Neural cell (in vitro differentiated cells): ENCODE measurements at regions not wholly inside any gene's neighbourhood (a gene's known extent, or its start where the extent isn't known, plus 50 kb on each side); places are given as distances from the start of the nearest gene placed in this dataset.

ENCODE experiments used
- H2AFZ ChIP-seq: fragments of 200-600, 300-800 bp; sonication (generic), shearing (Covaris generic); 2 replicates; pipeline ENCODE4 v1.6.0; 2014; ENCODE audit warnings: low read depth, mild to moderate bottlenecking, antibody characterized with exemption, low read length, moderate library complexity
- H3F3A ChIP-seq: fragments of 200-600 bp; shearing (Covaris generic); 2 replicates; pipeline ENCODE4 v1.6.1; 2016; ENCODE audit warnings: mild to moderate bottlenecking, moderate library complexity, mixed read lengths, antibody characterized with exemption, low read length; ENCODE audit not compliant: insufficient read depth, poor library complexity, severe bottlenecking
- H3K27ac ChIP-seq: fragments of 200-600, 300-800 bp; sonication (generic), shearing (Covaris generic); 2 replicates; pipeline ENCODE4 v1.5.1; 2014; ENCODE audit warnings: mild to moderate bottlenecking, low read length, moderate library complexity
- H3K27me3 ChIP-seq: fragments of 300-800, 200-600 bp; sonication (generic), shearing (Covaris generic); 2 replicates; pipeline ENCODE4 v1.6.0; 2014; ENCODE audit warnings: mild to moderate bottlenecking, low read depth, low read length, moderate library complexity; ENCODE audit not compliant: insufficient read depth
- H3K36me3 ChIP-seq: fragments of 300-800, 200-600 bp; sonication (generic), shearing (Covaris generic); 2 replicates; pipeline ENCODE4 v1.5.1; 2014; ENCODE audit warnings: mild to moderate bottlenecking, antibody characterized with exemption, low read length, moderate library complexity; ENCODE audit not compliant: insufficient read depth
- H3K4me2 ChIP-seq: fragments of 300-800, 200-600 bp; sonication (generic), shearing (Covaris generic); 2 replicates; pipeline ENCODE4 v1.6.0; 2014; ENCODE audit warnings: mild to moderate bottlenecking, low read length
- H3K4me3 ChIP-seq: fragments of 300-800, 200-600 bp; sonication (generic), shearing (Covaris generic); 2 replicates; pipeline ENCODE4 v1.5.1; 2014; ENCODE audit warnings: mild to moderate bottlenecking, low read length, moderate library complexity
- H3K79me2 ChIP-seq: fragments of 200-600 bp; shearing (Covaris generic); replicated peaks from 2 replicates; pipeline ENCODE4 v1.6.0; 2014; ENCODE audit warnings: mild to moderate bottlenecking, low read length, moderate library complexity; ENCODE audit not compliant: insufficient read depth
- H3K9ac ChIP-seq: fragments of 300-800, 200-600 bp; sonication (generic), shearing (Covaris generic); 2 replicates; pipeline ENCODE4 v1.6.1; 2016; ENCODE audit warnings: mild to moderate bottlenecking, low read length, mixed read lengths
- H3K9me2 ChIP-seq: fragments of 200-600 bp; shearing (Covaris generic); 2 replicates; pipeline ENCODE4 v1.6.1; 2016; ENCODE audit warnings: mild to moderate bottlenecking, low read length, mixed read lengths; ENCODE audit not compliant: insufficient read depth
- H3K9me3 ChIP-seq: fragments of 200-600, 300-800 bp; sonication (generic), shearing (Covaris generic); 2 replicates; pipeline ENCODE4 v1.6.1; 2016; ENCODE audit warnings: mild to moderate bottlenecking, mixed run types, low read length, moderate library complexity, mixed read lengths
- H4K20me1 ChIP-seq: fragments of 200-600 bp; shearing (Covaris generic); 2 replicates; pipeline ENCODE4 v1.6.1; 2016; ENCODE audit warnings: mild to moderate bottlenecking, mixed run types; ENCODE audit not compliant: insufficient read depth
- EP300 ChIP-seq: fragments of 450-650 bp; conservative IDR thresholded peaks from 2 replicates; pipeline ENCODE4 v1.6.1; 2014; ENCODE audit warnings: antibody characterized with exemption, mild to moderate bottlenecking, moderate library complexity; ENCODE audit not compliant: poor library complexity, severe bottlenecking
- EZH2 ChIP-seq: fragments of 200-600, 300-800 bp; shearing (Covaris generic), sonication (generic); IDR thresholded peaks from 2 replicates; pipeline ENCODE4 v1.6.1; 2014; ENCODE audit warnings: antibody characterized with exemption, low read length, borderline replicate concordance, mild to moderate bottlenecking; ENCODE audit not compliant: insufficient read depth, poor library complexity, severe bottlenecking
- MXI1 ChIP-seq: fragments of 450-650 bp; conservative IDR thresholded peaks from 2 replicates; pipeline ENCODE4 v1.6.1; 2014; ENCODE audit warnings: antibody characterized with exemption, mild to moderate bottlenecking; ENCODE audit not compliant: poor library complexity, severe bottlenecking
- POLR2AphosphoS5 ChIP-seq: IDR thresholded peaks from 2 replicates; pipeline ENCODE4 v1.6.1; 2012
- RAD21 ChIP-seq: fragments of 450-650 bp; conservative IDR thresholded peaks from 2 replicates; pipeline ENCODE4 v1.6.1; 2014; ENCODE audit warnings: antibody characterized with exemption, mild to moderate bottlenecking, moderate library complexity
- SMC3 ChIP-seq: fragments of 450-650 bp; conservative IDR thresholded peaks from 2 replicates; pipeline ENCODE4 v1.6.1; 2014; ENCODE audit warnings: antibody characterized with exemption, mild to moderate bottlenecking, moderate library complexity; ENCODE audit not compliant: poor library complexity
- TAF1 ChIP-seq: IDR thresholded peaks from 2 replicates; pipeline ENCODE4 v1.6.1; 2012; ENCODE audit warnings: low read depth
- TF ChIP-seq, protein P1 (sequence below): fragments of 450-650 bp; IDR thresholded peaks from 2 replicates; pipeline ENCODE4 v1.5.1; 2014; ENCODE audit warnings: antibody characterized with exemption, mild to moderate bottlenecking, moderate library complexity; ENCODE audit not compliant: poor library complexity, severe bottlenecking
- TF ChIP-seq, protein P2 (sequence below): IDR thresholded peaks from 2 replicates; pipeline ENCODE4 v1.6.1; 2012; ENCODE audit warnings: borderline replicate concordance

- no peak for TF ChIP-seq TAF1
- no peak for TF ChIP-seq SMC3
- TF ChIP-seq, protein P1, sequence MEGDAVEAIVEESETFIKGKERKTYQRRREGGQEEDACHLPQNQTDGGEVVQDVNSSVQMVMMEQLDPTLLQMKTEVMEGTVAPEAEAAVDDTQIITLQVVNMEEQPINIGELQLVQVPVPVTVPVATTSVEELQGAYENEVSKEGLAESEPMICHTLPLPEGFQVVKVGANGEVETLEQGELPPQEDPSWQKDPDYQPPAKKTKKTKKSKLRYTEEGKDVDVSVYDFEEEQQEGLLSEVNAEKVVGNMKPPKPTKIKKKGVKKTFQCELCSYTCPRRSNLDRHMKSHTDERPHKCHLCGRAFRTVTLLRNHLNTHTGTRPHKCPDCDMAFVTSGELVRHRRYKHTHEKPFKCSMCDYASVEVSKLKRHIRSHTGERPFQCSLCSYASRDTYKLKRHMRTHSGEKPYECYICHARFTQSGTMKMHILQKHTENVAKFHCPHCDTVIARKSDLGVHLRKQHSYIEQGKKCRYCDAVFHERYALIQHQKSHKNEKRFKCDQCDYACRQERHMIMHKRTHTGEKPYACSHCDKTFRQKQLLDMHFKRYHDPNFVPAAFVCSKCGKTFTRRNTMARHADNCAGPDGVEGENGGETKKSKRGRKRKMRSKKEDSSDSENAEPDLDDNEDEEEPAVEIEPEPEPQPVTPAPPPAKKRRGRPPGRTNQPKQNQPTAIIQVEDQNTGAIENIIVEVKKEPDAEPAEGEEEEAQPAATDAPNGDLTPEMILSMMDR: no peak
- TF ChIP-seq EP300: no peak
- Histone ChIP-seq H3K4me2 (no peak overlapping the region), H2AFZ (no peak overlapping the region), H3K9me2 (no peaks in the 10 kb centered on the region), H3K27ac (no peak overlapping the region), H3K79me2 (no peaks in the 10 kb centered on the region), H3K9me3 (no peaks in the 10 kb centered on the region), H3K9ac (no peak overlapping the region), H3K27me3 (no peaks in the 10 kb centered on the region), H3F3A (no peaks in the 10 kb centered on the region), H4K20me1 (no peaks in the 10 kb centered on the region), H3K4me3 (no peak overlapping the region), H3K36me3 (no peaks in the 10 kb centered on the region)
Observed at GRCh38 chr1:87993051-87993450, 664.4 kb downstream of the LMO4 start.

GRCh38 chr1:87999852-88000251 is 671.2 kb downstream of the LMO4 start:
- Histone ChIP-seq H3K36me3 (no peaks in the 10 kb centered on the region), H3K9ac (no peak overlapping the region), H2AFZ (no peak overlapping the region), H3K27ac (no peak overlapping the region), H3K9me3 (no peaks in the 10 kb centered on the region), H3K27me3 (no peaks in the 10 kb centered on the region), H3F3A (no peaks in the 10 kb centered on the region), H4K20me1 (no peaks in the 10 kb centered on the region), H3K79me2 (no peaks in the 10 kb centered on the region), H3K9me2 (no peaks in the 10 kb centered on the region), H3K4me2 (no peak overlapping the region), H3K4me3 (no peak overlapping the region)
- no peak for TF ChIP-seq POLR2AphosphoS5
- no peak for TF ChIP-seq EP300

- no peak overlapping the region for H3K27ac ChIP-seq
- no peak overlapping the region for H3K9ac ChIP-seq
- H3K27me3 ChIP-seq: no peaks in the 10 kb centered on the region
- no peaks in the 10 kb centered on the region for H3F3A ChIP-seq
- no peaks in the 10 kb centered on the region for H3K36me3 ChIP-seq
- H3K79me2 ChIP-seq: no peaks in the 10 kb centered on the region
- no peaks in the 10 kb centered on the region for H4K20me1 ChIP-seq
- H3K4me3 ChIP-seq: no peak overlapping the region
- no peaks in the 10 kb centered on the region for H3K9me3 ChIP-seq
- no peak overlapping the region for H2AFZ ChIP-seq
- no peak overlapping the region for H3K4me2 ChIP-seq
- no peaks in the 10 kb centered on the region for H3K9me2 ChIP-seq
- no peak for TF ChIP-seq EP300
- TF ChIP-seq SMC3: no peak
- TF ChIP-seq POLR2AphosphoS5: no peak
- TF ChIP-seq TAF1: no peak
- TF ChIP-seq, protein P1: no peak
- TF ChIP-seq, protein P2, sequence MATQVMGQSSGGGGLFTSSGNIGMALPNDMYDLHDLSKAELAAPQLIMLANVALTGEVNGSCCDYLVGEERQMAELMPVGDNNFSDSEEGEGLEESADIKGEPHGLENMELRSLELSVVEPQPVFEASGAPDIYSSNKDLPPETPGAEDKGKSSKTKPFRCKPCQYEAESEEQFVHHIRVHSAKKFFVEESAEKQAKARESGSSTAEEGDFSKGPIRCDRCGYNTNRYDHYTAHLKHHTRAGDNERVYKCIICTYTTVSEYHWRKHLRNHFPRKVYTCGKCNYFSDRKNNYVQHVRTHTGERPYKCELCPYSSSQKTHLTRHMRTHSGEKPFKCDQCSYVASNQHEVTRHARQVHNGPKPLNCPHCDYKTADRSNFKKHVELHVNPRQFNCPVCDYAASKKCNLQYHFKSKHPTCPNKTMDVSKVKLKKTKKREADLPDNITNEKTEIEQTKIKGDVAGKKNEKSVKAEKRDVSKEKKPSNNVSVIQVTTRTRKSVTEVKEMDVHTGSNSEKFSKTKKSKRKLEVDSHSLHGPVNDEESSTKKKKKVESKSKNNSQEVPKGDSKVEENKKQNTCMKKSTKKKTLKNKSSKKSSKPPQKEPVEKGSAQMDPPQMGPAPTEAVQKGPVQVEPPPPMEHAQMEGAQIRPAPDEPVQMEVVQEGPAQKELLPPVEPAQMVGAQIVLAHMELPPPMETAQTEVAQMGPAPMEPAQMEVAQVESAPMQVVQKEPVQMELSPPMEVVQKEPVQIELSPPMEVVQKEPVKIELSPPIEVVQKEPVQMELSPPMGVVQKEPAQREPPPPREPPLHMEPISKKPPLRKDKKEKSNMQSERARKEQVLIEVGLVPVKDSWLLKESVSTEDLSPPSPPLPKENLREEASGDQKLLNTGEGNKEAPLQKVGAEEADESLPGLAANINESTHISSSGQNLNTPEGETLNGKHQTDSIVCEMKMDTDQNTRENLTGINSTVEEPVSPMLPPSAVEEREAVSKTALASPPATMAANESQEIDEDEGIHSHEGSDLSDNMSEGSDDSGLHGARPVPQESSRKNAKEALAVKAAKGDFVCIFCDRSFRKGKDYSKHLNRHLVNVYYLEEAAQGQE: no peak
- TF ChIP-seq RAD21: no peak
- TF ChIP-seq MXI1: no peak
- TF ChIP-seq EZH2: no peak
Observed at GRCh38 chr1:88001460-88001859, 672.8 kb downstream of the LMO4 start.
